GM13976 (cell line): ENCODE measurements at regions not wholly inside any gene's neighbourhood (a gene's known extent, or its start where the extent isn't known, plus 50 kb on each side); places are given as distances from the start of the nearest gene placed in this dataset.

Source experiments
- DNase-seq: peaks from one replicate; pipeline ENCODE4 v3.0.0; 2012; ENCODE audit warnings: low spot score
- CTCF ChIP-seq: IDR thresholded peaks from 2 replicates; pipeline ENCODE4 v1.5.1; 2012; ENCODE audit warnings: borderline replicate concordance, mild to moderate bottlenecking; ENCODE audit not compliant: insufficient read depth; ENCODE audit errors: extremely low read depth, missing control alignments, control extremely low read depth
- in situ Hi-C: fragments of 300-500 bp; cut with MboI; formaldehyde crosslinking; loops from one replicate; pipeline ENCODE4 v1.12.0; 2022; ENCODE audit warnings: low sequenced_read_pairs, mixed read lengths, inconsistent platforms; ENCODE audit not compliant: unreplicated experiment

DNA sequence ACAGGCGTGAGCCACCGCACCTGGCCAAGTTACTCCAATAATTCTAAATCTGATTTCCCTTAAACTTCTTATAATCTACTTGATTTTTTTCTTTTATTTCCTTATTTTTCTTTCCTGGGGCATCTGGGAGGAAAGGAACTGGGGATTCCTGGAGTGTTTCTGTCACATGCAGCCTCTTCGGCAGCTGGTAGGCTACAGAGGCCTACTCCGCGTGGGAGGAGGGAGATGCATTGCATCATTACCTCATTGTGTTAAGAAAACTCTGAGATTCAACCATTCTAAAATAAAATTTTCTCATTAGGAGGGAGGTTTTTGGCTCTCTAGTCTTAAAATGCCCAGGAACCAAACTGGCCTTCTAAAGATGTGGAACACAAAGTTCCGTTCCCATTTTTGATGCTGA lies 64.0 kb downstream of the SOX9 start:
- no peak for TF ChIP-seq CTCF
- DNase-seq = no peak

GRCh38 chr17:72185564-72185963 lies 64.7 kb downstream of the SOX9 start:
- in situ Hi-C loops = no loop called here
- no peak for TF ChIP-seq CTCF
- DNase-seq = no peak

More for the DNA sequence above, 64.0 kb downstream of the SOX9 start:
- in situ Hi-C loops = no loop called here

- no peak for TF ChIP-seq CTCF
- in situ Hi-C loops = no loop called here
Observed at GRCh38 chr17:72187556-72187955, 66.7 kb downstream of the SOX9 start.

GRCh38 chr17:72188801-72189200 lies 68.0 kb downstream of the SOX9 start:
- DNase-seq = no peak
- in situ Hi-C loops = no loop called here
- TF ChIP-seq CTCF = no peak

More at GRCh38 chr17:72187556-72187955, 66.7 kb downstream of the SOX9 start:
- DNase-seq = no peak

DNA sequence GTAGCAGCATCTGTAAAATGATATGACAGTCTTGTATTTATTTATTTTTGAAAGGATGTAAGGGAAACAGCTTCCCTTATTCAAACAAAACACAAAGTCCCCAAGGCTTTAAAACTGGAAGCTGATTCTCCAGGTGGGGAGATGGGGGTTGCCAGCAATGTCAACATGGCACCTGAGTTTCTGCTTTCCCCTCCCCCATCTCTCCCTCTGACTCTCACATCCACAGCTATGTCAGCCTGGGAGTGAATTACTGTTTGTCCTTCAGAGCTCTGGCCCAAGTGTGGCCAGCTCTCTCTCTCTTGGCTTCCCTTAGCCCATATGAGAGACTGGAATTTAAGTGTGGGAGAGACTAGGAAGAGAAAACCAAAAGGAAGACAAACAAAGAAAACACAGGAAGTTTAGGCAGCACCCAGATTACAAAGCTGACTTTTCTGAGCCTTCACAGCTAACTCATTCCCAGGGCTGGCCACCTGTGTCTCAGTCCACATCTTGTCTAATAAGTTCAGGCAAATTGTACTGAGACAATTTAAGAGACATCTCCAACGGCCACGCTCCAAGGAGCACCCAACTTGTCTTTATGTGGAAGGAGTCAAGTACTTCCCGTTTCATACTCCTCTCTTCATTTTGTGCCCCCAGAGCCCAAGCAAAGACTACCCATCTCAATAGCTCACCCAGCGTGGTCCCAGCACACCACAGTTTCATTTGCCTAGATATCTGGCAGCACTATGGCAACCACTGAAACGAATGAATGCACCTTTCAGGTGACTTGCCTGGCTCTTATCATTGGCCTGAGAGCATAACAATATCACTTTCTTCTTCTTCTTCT lies 69.2 kb downstream of the SOX9 start:
- no peak for DNase-seq
- in situ Hi-C loops = no loop called here
- no peak for TF ChIP-seq CTCF

- no peak for TF ChIP-seq CTCF
- in situ Hi-C loops = no loop called here
- no peak for DNase-seq
Observed at GRCh38 chr17:72191356-72191755, 70.5 kb downstream of the SOX9 start.
